ENCODE measurements at regions not wholly inside any gene's neighbourhood (a gene's known extent, or its start where the extent isn't known, plus 50 kb on each side); places are given as distances from the start of the nearest gene placed in this dataset.

GRCh38 chr9:11432361-11432760 is 819.6 kb upstream of the PTPRD start:
- TF ChIP-seq POLR2A (IDR thresholded peaks at IDR 0.05): no peak
- TF ChIP-seq CTCF (IDR thresholded peaks at IDR 0.05): no peak

Measured in vagina (tissue), 2 donors.